ENCODE measurements at regions not wholly inside any gene's neighbourhood (a gene's known extent, or its start where the extent isn't known, plus 50 kb on each side); places are given as distances from the start of the nearest gene placed in this dataset.

DNA sequence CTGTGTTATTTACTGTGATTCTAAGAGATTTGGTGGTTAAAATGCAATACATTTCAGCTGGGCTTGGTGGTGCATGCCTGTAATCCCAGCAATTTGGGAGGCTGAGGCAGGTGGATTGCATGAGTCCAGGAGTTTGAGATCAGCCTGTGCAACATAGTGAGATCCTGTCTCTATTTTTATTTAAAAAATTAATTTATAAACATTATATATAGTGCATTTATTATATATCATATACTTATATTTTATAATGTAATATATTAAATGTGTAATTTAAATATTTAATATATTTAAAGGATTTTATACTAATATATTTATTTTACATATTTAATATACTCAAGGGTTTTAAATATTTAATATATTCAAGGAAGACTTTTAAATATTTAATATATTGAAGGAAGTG lies 402.8 kb upstream of the PCDH15 start (continued):
- TF ChIP-seq, protein P1, sequence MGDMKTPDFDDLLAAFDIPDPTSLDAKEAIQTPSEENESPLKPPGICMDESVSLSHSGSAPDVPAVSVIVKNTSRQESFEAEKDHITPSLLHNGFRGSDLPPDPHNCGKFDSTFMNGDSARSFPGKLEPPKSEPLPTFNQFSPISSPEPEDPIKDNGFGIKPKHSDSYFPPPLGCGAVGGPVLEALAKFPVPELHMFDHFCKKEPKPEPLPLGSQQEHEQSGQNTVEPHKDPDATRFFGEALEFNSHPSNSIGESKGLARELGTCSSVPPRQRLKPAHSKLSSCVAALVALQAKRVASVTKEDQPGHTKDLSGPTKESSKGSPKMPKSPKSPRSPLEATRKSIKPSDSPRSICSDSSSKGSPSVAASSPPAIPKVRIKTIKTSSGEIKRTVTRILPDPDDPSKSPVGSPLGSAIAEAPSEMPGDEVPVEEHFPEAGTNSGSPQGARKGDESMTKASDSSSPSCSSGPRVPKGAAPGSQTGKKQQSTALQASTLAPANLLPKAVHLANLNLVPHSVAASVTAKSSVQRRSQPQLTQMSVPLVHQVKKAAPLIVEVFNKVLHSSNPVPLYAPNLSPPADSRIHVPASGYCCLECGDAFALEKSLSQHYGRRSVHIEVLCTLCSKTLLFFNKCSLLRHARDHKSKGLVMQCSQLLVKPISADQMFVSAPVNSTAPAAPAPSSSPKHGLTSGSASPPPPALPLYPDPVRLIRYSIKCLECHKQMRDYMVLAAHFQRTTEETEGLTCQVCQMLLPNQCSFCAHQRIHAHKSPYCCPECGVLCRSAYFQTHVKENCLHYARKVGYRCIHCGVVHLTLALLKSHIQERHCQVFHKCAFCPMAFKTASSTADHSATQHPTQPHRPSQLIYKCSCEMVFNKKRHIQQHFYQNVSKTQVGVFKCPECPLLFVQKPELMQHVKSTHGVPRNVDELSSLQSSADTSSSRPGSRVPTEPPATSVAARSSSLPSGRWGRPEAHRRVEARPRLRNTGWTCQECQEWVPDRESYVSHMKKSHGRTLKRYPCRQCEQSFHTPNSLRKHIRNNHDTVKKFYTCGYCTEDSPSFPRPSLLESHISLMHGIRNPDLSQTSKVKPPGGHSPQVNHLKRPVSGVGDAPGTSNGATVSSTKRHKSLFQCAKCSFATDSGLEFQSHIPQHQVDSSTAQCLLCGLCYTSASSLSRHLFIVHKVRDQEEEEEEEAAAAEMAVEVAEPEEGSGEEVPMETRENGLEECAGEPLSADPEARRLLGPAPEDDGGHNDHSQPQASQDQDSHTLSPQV (IDR thresholded peaks at IDR 0.05), result no peak
- TF ChIP-seq SREBF1 (IDR thresholded peaks at IDR 0.05; ENCODE audit: low read length) (no peak), POU2F2 (IDR thresholded peaks at IDR 0.05; ENCODE audit: borderline replicate concordance, low read depth, low read length) (no peak), TARDBP (IDR thresholded peaks at IDR 0.05; ENCODE audit: borderline replicate concordance) (no peak), FOXM1 (IDR thresholded peaks at IDR 0.05; ENCODE audit: low read depth, low read length) (no peak), NR2C2 (IDR thresholded peaks at IDR 0.05; ENCODE audit: borderline replicate concordance, control insufficient read depth, insufficient read length, low read depth) (no peak), ZZZ3 (IDR thresholded peaks at IDR 0.05; ENCODE audit: control insufficient read depth, insufficient read length, low read depth) (no peak)
- TF ChIP-seq, protein P2, sequence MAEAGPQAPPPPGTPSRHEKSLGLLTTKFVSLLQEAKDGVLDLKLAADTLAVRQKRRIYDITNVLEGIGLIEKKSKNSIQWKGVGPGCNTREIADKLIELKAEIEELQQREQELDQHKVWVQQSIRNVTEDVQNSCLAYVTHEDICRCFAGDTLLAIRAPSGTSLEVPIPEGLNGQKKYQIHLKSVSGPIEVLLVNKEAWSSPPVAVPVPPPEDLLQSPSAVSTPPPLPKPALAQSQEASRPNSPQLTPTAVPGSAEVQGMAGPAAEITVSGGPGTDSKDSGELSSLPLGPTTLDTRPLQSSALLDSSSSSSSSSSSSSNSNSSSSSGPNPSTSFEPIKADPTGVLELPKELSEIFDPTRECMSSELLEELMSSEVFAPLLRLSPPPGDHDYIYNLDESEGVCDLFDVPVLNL (IDR thresholded peaks at IDR 0.05; ENCODE audit: low read depth, low read length), result no peak
- TF ChIP-seq, protein P3, sequence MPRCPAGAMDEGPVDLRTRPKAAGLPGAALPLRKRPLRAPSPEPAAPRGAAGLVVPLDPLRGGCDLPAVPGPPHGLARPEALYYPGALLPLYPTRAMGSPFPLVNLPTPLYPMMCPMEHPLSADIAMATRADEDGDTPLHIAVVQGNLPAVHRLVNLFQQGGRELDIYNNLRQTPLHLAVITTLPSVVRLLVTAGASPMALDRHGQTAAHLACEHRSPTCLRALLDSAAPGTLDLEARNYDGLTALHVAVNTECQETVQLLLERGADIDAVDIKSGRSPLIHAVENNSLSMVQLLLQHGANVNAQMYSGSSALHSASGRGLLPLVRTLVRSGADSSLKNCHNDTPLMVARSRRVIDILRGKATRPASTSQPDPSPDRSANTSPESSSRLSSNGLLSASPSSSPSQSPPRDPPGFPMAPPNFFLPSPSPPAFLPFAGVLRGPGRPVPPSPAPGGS (IDR thresholded peaks at IDR 0.05; ENCODE audit: borderline replicate concordance, insufficient read depth, low read depth, low read length, poor library complexity, severe bottlenecking), result no peak
